ENCODE measurements at regions not wholly inside any gene's neighbourhood (a gene's known extent, or its start where the extent isn't known, plus 50 kb on each side); places are given as distances from the start of the nearest gene placed in this dataset.

GRCh38 chr13:60343978-60344377, 53.0 kb upstream of the TDRD3 start:
- Mint-ChIP-seq H3K9me3 (peaks cover 2 to 4% of the 10 kb centered on the region in 2 donors), H3K36me3 (ENCODE audit: insufficient read depth in 2 of 2) (no peaks in the 10 kb centered on the region), H3K27me3 (ENCODE audit: low read depth) (peaks cover 35% of the 10 kb centered on the region), H3K27ac (no peak overlapping the region), H3K4me3 (no peak overlapping the region), H3K4me1 (ENCODE audit: low read depth) (no peaks in the 10 kb centered on the region)
- ATAC-seq (replicated peaks in 1 of 2) (no peak), DNase-seq (no peak)

GRCh38 chr13:60347174-60347573, 49.8 kb upstream of the TDRD3 start:
- no peak for DNase-seq
- Mint-ChIP-seq H3K27me3 (ENCODE audit: low read depth) (peaks cover 34% of the 10 kb centered on the region), H3K4me3 (no peak overlapping the region), H3K36me3 (ENCODE audit: insufficient read depth in 2 of 2) (no peaks in the 10 kb centered on the region), H3K27ac (no peak overlapping the region), H3K9me3 (no peaks in the 10 kb centered on the region), H3K4me1 (ENCODE audit: low read depth) (no peaks in the 10 kb centered on the region)
- no peak for ATAC-seq (replicated peaks in 1 of 2)

Data from activated T-cell treated with anti-CD3 and anti-CD28 coated beads, Interleukin-2, amount 50 U/mL, for 72 hours (primary cell).